Mucosa of descending colon (tissue), 3 donors: ENCODE measurements at regions not wholly inside any gene's neighbourhood (a gene's known extent, or its start where the extent isn't known, plus 50 kb on each side); places are given as distances from the start of the nearest gene placed in this dataset.

ENCODE experiments used
- ATAC-seq: fragments of 200-7000 bp; cut with Tn5 transposase; one replicate; pipeline ENCODE4 v1.9.1; 2020; ENCODE audit warnings: mild to moderate bottlenecking, moderate library complexity
- DNase-seq, 3 donors: peaks; one replicate each; pipeline ENCODE4 v3.0.0-alpha.2; 2020
- H3K36me3 ChIP-seq: fragments of 200-600 bp; one replicate; pipeline ENCODE4 v1.8.0; 2021; ENCODE audit warnings: low read depth, mild to moderate bottlenecking
- H3K4me1 ChIP-seq: fragments of 200-600 bp; one replicate; pipeline ENCODE4 v1.8.0; 2021; ENCODE audit warnings: low read depth, mild to moderate bottlenecking
- H3K4me3 ChIP-seq: fragments of 200-600 bp; one replicate; pipeline ENCODE4 v1.8.0; 2021; ENCODE audit warnings: mild to moderate bottlenecking
- H3K9me3 ChIP-seq: fragments of 200-600 bp; one replicate; pipeline ENCODE4 v1.8.0; 2021; ENCODE audit warnings: mild to moderate bottlenecking
- intact Hi-C, 2 donors: fragments of 100-400 bp; cut with DNase I in 1 of 2; cut with micrococcal nuclease in 1 of 2; formaldehyde crosslinking; loops; one replicate each; pipeline versions ENCODE4 v1.11.0 to v1.11.1; 2022; cut with DNase I, micrococcal nuclease
- TF ChIP-seq, protein P1 (sequence below): fragments of 200-600 bp; IDR thresholded peaks from one replicate; pipeline ENCODE4 v1.8.0; 2022; ENCODE audit warnings: antibody characterized with exemption, mild to moderate bottlenecking
- donor health status: DM: no; HTN: no; CAD: no; lungs with moderate emphysema.
- donor health status: DM: no; HTN: no; CAD: no.
- donor health status: DM: no; HTN: yes; CAD: no.

DNA sequence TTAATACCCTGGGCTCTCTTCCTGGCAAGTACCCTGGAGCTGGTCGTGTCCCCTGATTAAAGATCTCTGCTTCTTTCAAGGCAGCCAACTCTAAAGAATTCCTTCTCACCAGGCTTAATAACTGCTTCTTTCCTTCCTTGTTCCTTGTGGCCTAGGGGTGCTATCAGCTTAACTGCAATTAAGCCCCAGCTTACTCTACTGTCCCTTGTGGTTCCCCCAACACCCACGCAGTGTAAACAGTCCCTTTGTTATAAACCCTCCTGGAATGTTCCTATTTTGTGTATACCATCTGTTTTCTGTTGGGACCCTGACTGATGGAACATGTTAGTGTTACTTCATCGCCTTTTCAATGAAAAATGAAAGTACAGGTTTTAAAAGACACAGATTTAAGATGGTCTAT is 126.4 kb upstream of the KIRREL3 start:
- H3K36me3 ChIP-seq = no peaks in the 10 kb centered on the region
- intact Hi-C loops = no loop called here
- ATAC-seq (no peak), DNase-seq (no peak)
- H3K4me3 ChIP-seq = no peak overlapping the region
- H3K4me1 ChIP-seq = no peaks in the 10 kb centered on the region
- no peaks in the 10 kb centered on the region for H3K9me3 ChIP-seq
- TF ChIP-seq, protein P1, sequence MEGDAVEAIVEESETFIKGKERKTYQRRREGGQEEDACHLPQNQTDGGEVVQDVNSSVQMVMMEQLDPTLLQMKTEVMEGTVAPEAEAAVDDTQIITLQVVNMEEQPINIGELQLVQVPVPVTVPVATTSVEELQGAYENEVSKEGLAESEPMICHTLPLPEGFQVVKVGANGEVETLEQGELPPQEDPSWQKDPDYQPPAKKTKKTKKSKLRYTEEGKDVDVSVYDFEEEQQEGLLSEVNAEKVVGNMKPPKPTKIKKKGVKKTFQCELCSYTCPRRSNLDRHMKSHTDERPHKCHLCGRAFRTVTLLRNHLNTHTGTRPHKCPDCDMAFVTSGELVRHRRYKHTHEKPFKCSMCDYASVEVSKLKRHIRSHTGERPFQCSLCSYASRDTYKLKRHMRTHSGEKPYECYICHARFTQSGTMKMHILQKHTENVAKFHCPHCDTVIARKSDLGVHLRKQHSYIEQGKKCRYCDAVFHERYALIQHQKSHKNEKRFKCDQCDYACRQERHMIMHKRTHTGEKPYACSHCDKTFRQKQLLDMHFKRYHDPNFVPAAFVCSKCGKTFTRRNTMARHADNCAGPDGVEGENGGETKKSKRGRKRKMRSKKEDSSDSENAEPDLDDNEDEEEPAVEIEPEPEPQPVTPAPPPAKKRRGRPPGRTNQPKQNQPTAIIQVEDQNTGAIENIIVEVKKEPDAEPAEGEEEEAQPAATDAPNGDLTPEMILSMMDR = no peak

DNA sequence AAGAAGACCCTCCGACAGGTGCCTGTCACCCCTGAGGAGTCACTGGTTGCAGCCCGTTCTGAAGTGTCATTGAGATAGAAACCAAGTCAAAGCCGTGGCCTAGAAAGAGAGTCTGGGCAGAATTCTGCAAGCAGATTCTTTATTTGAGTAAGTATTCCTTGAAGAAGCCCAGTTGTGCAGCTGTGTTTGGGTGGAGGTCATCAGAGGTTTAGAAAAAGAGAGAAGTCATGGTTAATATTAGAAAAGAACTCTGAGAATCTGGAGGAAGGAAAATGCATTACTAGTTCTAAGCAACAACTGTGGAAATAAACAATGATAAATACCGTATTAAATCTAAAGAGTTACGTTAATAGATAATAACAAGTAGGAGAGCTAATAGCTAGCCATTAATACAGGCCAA is 118.8 kb upstream of the KIRREL3 start:
- TF ChIP-seq, protein P1 = no peak
- intact Hi-C loops = no loop called here
- H3K36me3 ChIP-seq = no peaks in the 10 kb centered on the region
- ATAC-seq = no peak
- H3K4me3 ChIP-seq = no peak overlapping the region
- no peaks in the 10 kb centered on the region for H3K4me1 ChIP-seq
- no peaks in the 10 kb centered on the region for H3K9me3 ChIP-seq
- no peak for DNase-seq

DNA sequence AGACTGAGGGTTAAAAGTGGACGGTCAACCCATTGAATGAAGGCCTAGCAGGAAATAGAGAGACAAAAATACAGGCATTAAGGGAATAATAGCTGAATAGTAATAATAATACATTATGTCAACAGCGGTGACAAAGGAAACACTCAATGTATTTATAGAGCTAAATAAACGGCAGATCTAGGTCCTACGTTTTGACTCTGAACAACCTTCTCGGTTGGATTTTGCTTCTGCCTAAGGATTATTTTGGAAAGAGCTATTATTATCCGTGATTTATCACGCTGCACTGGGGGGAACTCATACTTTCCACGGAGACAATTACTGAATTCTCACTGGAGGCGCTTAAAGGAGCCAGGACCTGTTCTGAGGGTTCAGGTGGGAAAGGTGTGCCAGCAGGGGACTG is 118.2 kb upstream of the KIRREL3 start:
- H3K36me3 ChIP-seq = no peaks in the 10 kb centered on the region
- TF ChIP-seq, protein P1 = no peak
- no peak for ATAC-seq
- no peak for DNase-seq
- intact Hi-C loops = no loop called here
- H3K9me3 ChIP-seq = no peaks in the 10 kb centered on the region
- H3K4me3 ChIP-seq = no peak overlapping the region
- H3K4me1 ChIP-seq = no peaks in the 10 kb centered on the region

DNA sequence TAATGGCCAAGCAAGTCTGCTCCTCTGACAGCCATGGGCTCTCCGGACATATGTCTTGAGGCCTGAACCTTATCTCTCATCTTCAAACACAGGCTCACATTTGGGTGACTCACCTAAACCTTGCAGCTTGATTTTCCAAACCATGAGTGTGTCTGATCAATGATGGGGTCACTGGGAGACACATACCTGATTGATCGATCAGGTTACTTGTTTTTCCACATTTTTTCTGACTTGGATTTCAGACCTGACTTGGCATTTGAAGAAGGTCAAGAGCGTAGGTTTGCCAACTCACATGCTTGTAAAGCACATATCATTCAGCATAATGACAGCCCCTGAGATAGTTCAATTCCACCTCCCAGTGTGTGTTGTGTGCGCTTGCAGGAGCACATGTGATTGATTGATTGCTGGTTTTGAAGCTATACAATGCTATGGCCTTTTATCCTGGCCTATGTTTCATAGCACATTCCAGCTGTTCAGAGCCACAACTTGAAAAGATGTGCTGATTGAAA is 116.7 kb upstream of the KIRREL3 start:
- no peak for DNase-seq
- Histone ChIP-seq H3K4me1 (no peaks in the 10 kb centered on the region), H3K36me3 (no peaks in the 10 kb centered on the region), H3K9me3 (no peaks in the 10 kb centered on the region), H3K4me3 (no peak overlapping the region)
- ATAC-seq = no peak
- TF ChIP-seq, protein P1 = no peak
- intact Hi-C loops = no loop called here

DNA sequence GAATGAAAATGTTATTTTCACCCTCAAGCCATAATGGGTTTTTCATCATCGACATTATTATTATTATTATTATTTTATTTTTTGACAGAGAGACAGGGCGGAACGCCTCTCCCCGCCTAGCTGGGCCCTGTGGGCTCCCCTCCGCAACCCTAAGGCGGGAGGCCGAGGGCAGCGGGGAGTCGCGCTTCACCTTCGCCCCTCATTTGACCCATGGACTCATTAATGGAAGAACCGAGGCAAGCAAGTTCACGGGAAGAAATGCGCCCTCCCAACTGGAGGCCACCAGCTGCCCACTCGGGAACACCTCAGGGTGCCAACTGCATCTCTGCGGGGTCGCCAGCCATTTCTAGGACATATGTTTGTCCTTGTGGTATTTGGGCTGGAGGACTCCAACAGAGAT is 115.3 kb upstream of the KIRREL3 start:
- intact Hi-C loops = no loop called here
- H3K4me1 ChIP-seq = no peaks in the 10 kb centered on the region
- H3K4me3 ChIP-seq = no peak overlapping the region
- no peaks in the 10 kb centered on the region for H3K9me3 ChIP-seq
- DNase-seq (no peak), ATAC-seq (no peak)
- no peaks in the 10 kb centered on the region for H3K36me3 ChIP-seq
- TF ChIP-seq, protein P1 = no peak

DNA sequence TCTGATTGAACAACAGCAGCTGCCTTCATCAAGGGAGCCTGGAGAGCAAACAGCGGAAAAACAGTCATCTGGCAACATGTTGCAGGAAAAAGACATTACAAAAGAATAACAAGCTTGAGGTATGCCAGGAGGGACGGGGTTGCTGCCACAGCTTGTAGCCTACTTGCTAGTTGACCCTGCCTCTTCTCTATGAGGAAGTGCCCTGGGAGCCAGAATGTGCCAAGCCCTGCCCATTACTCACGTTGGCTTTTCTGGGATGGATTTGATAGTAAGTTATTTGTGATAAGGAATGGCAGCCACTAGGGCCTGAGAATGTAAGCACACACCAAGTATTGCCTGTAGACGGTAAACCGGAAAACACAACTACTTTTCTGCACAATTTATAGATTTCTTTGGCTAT is 113.5 kb upstream of the KIRREL3 start:
- DNase-seq (no peak), ATAC-seq (no peak)
- H3K9me3 ChIP-seq = no peaks in the 10 kb centered on the region
- intact Hi-C loops = no loop called here
- TF ChIP-seq, protein P1 = no peak
- H3K4me3 ChIP-seq = no peak overlapping the region
- H3K36me3 ChIP-seq = no peaks in the 10 kb centered on the region
- H3K4me1 ChIP-seq = no peaks in the 10 kb centered on the region
